GM19025 (cell line): ENCODE measurements at regions not wholly inside any gene's neighbourhood (a gene's known extent, or its start where the extent isn't known, plus 50 kb on each side); places are given as distances from the start of the nearest gene placed in this dataset.
"Not testable (repeated sequence)": the region's sequence is repeated elsewhere in the genome, so short reads cannot be mapped to it uniquely, and the experiment has no call there.

Experiments
- ATAC-seq: cut with Tn5 transposase; IDR thresholded peaks from one replicate; pipeline ENCODE4 v1.9.1; 2021; ENCODE audit warnings: mild to moderate bottlenecking, low read depth, moderate library complexity; ENCODE audit not compliant: unreplicated experiment

- ATAC-seq: not testable (repeated sequence)
These were observed 203.9 kb downstream of the SPATA31A1 start for GRCh38 chr9:39559384-39559783.

DNA sequence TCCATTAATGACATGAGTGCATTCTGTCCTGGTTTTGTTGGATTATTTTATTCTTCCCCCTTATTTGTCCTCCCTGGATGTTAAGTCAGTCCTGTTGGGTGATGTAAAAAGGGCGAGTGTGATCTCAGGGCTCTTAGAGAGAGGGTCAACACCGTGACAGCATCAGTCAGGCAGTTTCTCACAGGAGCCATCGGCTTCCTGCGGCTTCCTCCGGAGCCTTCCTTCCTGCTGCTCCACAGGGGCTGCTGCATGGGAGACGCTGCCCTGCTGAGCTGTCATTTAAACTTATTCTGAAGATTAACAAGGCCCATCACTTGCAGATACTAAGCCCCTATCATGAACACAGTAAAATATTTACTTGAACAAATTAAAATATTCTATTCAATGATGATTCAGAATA lies 211.3 kb downstream of the SPATA31A1 start:
- ATAC-seq: not testable (repeated sequence)

DNA sequence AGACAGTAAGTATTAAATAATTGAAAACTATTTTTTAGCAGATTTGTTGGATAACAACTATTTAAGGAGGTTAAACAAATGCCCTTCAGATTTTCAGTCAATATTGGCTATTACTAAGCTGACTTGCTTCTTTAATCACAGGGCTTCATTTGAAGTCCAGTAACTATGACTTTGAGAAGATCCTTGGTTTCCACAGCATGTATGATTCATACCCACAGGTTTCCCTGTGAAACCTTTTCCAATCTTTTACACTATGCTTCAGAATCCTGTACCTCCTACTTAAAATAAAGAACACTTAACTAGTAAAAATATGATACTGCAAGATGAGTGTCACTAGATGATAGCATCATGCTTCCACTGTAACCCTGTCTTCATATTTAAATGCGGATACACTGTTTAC lies 211.9 kb downstream of the SPATA31A1 start:
- not testable (repeated sequence) for ATAC-seq

GRCh38 chr9:39568900-39569299 lies 213.4 kb downstream of the SPATA31A1 start:
- ATAC-seq: not testable (repeated sequence)

DNA sequence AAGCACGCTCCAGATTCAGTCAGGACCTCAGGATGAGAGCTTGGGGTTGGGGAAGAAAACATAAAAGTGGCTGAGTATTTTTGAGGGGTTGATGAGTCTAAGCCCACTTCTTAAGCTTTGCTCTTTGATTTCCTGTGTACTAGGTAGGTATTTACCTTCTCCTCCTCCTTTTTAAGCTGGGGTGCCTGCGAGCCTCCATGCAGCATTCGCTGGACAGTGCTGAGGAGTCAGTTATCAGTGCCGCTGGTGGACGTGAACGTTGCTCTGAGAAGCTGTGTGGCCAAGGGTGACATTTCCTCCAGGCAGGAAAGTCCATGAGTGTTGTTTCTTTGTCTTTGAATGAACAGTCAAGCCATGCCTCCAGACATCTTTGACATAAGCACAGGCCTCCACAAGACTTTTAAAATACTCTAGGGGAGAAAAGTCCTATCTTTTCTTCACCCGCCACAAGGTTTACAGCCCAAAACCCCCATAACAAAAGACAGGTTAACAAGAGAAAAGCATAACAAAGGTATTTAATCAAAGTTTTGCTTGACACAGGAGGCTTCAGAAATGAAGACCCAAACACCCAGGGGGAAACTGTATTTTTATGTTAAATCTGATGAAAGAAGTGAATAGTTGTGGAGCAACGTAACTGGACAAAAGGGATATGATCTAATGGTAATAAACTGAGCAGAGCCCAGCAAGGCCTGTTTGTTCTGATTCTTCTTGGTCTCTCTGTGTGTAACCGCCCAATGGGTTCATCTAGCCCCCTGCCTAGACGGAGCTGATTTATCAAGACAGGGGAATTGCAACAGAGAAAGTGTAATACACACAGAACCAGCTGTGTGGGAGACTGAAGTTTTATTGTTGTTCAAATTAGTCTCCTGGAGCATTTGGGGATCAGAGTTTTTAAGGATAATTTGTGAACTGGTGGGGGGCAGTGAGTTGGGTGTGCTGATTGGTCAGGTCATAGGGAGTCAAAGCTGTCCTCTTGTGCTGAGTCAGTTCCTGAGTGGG lies 217.9 kb downstream of the SPATA31A1 start:
- not testable (repeated sequence) for ATAC-seq

GRCh38 chr9:39579000-39579399 lies 223.5 kb downstream of the SPATA31A1 start:
- not testable (repeated sequence) for ATAC-seq

DNA sequence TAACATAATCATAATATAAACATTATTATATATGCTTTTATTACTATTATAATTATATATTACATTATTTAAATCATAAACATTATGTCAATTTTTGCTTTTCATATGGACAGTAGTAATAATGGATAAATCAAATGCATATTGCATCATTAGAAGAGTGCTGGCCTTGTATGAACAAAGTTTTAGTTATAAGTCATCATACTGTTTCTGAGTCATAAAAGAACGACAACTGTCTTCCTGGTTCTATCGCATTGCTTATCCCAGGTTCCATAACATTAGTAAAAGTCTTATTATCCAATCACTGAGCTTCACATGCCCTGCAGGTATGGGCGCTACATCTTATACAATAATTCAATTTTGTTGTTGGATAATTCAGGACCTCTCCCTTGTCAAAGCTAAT lies 225.8 kb downstream of the SPATA31A1 start:
- not testable (repeated sequence) for ATAC-seq

DNA sequence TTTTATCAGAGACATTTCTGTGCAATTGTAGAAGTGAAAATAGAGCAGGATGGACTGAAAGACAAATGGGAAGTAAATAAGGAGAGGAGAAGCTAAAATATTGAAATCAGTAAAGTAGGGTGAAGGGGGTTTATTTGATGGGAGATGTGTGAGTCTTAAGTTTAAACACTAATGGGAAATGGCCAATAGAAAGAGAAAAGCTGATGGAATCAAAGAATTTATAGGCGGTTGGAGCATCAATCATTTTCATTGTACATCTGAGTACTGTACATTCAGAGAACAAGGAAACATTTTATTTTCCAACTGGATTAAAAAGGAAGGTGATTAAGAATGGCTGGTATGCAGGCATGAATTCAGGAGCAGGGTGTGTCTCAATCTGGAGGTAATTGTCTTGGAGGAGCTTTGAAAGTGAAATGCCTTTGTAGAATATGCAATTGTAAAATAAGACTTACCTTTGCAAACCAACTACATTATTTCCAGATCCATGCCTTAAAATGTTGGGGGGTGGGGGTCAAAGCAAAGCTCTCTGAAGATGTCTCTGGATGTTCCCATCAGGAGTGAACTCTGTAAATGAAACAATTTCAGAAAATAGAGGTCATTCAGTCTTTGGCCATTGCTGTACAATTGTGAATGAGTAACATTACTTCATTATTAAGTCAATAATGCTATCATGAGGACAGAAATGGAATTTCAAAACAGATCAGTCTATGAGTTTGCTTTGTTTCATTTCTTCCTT lies 227.4 kb downstream of the SPATA31A1 start:
- not testable (repeated sequence) for ATAC-seq

GRCh38 chr9:39583413-39583747 lies 227.9 kb downstream of the SPATA31A1 start:
- not testable (repeated sequence) for ATAC-seq

DNA sequence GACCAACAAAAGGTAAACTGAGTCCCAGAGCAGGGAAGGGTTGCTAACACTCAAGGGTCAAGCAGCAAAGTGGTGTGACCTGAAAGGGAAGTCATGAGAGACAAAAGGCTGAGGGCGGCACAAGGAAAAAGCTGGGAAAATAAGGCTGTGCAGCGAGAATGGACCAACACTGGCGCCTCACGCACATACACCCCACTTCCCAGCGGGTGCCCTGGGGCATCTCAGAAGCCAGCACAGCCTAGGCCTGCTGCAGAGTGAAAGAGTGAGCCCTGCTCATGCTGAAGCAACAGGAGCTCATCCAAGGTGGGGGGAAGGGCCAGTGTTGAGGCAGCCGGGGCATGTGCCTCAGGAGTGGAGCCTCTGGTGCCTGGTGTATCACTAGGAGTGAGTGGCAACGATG lies 229.8 kb downstream of the SPATA31A1 start:
- not testable (repeated sequence) for ATAC-seq

GRCh38 chr9:39587844-39588499 lies 232.5 kb downstream of the SPATA31A1 start:
- ATAC-seq: no peak

GRCh38 chr9:39588500-39589137 lies 233.2 kb downstream of the SPATA31A1 start:
- ATAC-seq: no peak

- ATAC-seq: not testable (repeated sequence)
These were observed 248.6 kb downstream of the SPATA31A1 start for GRCh38 chr9:39604089-39604488.

DNA sequence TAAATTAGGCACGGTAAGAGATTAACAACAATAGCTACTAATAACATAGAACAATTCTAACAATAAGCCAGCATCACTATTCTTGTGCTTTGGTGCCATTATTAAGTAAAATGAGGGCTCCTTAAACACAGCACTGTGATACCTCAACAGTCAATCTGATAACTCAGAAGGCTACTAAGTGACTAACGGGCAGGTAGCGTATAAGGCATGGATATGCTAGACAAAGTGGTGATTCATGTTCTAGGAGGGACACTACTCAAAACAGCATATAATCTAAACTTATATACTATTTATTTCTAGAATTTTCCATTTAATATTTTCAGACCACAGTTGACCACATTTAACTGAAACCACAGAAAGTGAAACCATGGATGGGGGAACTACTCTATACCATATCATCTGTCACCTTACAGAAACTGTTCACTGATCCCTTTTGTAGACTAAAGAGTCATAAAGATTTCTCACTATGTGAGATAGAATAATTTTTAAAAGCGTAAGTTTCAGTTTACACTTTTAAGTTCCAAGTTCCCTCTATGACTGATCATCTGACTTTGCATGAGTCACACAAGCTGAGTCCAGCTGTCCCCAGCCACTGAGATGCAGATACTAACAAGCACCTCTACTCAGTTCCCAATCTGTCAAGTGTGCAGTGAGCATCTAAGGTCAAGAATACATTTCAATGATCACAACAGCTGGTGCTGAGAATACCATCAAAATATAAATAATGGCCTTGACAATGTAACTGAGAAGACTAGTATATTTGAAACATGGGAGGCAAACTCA lies 256.2 kb downstream of the SPATA31A1 start:
- ATAC-seq: peak; percentile 97

DNA sequence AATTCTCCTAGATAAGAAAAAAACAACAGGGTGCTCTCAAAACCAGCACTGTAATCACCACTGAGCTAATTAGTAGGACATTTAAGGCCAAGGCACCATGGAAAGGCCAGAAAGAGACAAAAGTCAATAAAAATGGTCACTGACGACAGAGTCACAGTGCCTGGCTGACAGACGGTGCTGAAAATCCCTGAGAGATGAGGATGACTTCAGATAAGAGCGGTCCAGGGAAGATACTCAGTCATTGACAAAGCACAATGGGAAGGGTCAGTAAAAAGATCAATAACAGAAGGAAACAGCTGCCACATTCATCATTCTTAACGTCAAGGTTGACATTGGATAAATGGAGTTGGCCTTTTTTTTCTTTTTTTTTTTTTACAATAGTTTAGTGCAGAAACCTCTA lies 261.0 kb downstream of the SPATA31A1 start:
- ATAC-seq: not testable (repeated sequence)

DNA sequence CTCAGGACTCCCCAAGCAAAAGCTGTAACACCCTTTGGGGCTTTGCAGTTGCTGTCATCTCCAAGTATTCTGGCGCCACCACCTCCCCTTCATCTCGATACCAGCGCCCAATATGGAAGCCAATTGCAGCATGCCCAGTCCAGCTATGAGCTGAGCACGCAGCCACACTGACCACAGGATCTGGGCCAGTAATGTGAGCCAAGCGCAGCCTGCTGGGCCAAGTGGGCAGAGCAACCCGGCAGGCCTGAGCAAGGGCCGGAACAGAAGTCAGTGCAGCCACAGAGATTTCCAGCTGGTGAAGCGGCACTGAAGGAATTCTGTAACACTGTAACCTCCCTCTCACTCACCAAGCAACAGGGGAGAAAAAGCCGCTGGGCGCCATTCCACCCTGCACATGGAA lies 268.6 kb downstream of the SPATA31A1 start:
- ATAC-seq: not testable (repeated sequence)

DNA sequence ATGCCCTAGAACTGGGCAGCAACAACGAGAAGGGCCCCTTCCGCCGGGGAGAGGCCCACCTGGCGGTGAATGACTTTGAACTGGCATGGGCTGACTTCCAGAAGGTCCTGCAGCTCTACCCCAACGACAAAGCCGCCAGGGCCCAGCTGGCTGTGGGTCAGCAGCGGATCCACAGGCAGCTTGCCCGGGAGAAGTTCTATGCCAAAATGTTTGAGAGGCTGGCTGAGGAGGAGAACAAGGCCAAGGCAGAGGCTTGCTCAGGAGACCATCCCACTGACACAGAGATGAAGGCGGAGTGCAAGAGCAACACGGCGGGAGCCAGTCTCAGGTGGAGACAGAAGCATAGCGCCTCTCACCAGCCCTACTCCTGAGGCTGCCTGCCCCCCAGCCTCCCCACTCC lies 276.6 kb downstream of the SPATA31A1 start:
- ATAC-seq: not testable (repeated sequence)

DNA sequence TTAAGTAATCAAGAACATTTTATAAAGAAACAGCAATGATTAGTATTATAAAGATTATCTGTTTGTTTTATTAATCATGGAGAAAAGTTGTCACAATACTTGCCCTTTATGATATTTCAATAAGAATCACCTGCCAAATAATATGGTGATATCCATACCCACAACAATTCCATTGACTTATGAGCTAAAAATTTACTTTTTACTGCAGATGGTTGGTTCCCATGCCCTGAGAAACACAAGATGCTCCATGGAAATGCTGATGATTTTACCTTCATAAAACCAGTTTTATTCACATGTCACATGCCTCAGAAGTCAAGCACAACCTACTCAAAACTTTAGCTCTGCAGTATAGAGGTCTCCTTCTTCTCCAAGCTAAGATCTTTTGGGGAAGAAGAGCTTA lies 293.6 kb downstream of the SPATA31A1 start:
- ATAC-seq: not testable (repeated sequence)

- ATAC-seq: peak; percentile 71
These were observed 301.6 kb downstream of the SPATA31A1 start for GRCh38 chr9:39656960-39657603.
